ENCODE measurements at regions not wholly inside any gene's neighbourhood (a gene's known extent, or its start where the extent isn't known, plus 50 kb on each side); places are given as distances from the start of the nearest gene placed in this dataset.

DNA sequence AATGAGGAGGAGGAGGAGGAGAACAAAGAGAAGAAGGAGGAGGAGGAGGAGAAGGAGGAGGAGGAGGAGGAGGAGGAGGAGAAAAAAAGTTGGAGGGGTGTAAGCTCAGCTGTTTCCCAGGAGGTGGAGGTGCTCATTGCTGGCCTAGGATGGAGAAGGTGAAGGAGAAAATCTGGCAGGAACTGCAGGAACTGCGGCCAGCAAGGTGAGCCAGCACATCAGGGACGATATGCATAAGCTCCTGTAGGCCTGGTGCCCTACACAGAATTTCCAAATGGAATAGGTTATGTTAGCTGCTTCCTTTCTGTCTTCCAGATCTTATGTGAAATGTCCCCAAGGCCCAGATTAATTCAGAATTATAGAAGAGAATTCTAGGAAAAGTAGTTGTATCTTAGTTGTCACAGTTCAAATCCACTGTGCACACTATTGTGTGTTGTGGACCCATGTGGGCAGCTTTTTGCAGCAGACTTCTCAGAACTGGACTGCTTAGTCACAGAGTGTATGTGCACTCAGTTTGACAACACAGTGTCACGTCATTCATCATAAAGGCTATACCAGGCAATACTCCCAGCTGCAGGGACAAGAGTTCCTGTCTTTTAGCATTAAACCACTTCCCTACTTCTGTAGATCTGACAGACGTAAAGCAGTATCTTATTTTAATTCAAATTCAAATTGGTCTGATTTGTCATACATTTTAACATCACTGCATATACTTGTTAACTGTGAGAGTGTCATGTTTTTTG lies 303.7 kb downstream of the HLX start:
- ChIA-PET CTCF (no interaction called here), POLR2A (ENCODE audit: unreplicated experiment) (no interaction called here)
- TF ChIP-seq EZH2phosphoT487 (IDR thresholded peaks at IDR 0.05; ENCODE audit: borderline replicate concordance, low read length) = no peak
- no peak for TF ChIP-seq EZH2 (IDR thresholded peaks at IDR 0.05; ENCODE audit: low read length, unreplicated experiment)
- no peak for TF ChIP-seq CTCF (conservative IDR thresholded peaks at IDR 0.05; ENCODE audit: low read depth, low read length)
- Histone ChIP-seq H3K4me2 (ENCODE audit: low read length) (no peak overlapping the region), H4K20me1 (ENCODE audit: low read length) (no peaks in the 10 kb centered on the region), H3K9me3 (ENCODE audit: low read length) (no peaks in the 10 kb centered on the region), H3K27ac (ENCODE audit: low read length) (no peak overlapping the region), H3K9me2 (replicated peaks; ENCODE audit: low read length) (no peaks in the 10 kb centered on the region), H3K9ac (ENCODE audit: low read length) (no peak overlapping the region), H3K36me3 (ENCODE audit: low read depth, low read length) (no peaks in the 10 kb centered on the region), H3F3A (ENCODE audit: low read length, unreplicated experiment) (no peaks in the 10 kb centered on the region), H3K79me2 (ENCODE audit: low read length) (no peaks in the 10 kb centered on the region), H3K27me3 (ENCODE audit: low read length) (no peaks in the 10 kb centered on the region), H2AFZ (ENCODE audit: low read length) (no peak overlapping the region; the same call in 1 of the 2 replicates), H3K4me1 (ENCODE audit: insufficient read depth, low read length) (peaks cover 6% of the 10 kb centered on the region; the same call in 1 of the 2 replicates), H3K4me3 (ENCODE audit: low read length) (no peak overlapping the region)
- peak; percentile 56; the same call in 1 of the 2 replicates for ATAC-seq
- BruUV-seq (replicated peaks) = no TSS peak
- no peak for DNase-seq
- intact Hi-C loops (cut with micrococcal nuclease) = no loop called here

- intact Hi-C loops (cut with micrococcal nuclease) = no loop called here
- Histone ChIP-seq H4K20me1 (ENCODE audit: low read length) (no peaks in the 10 kb centered on the region), H3K9ac (ENCODE audit: low read length) (no peak overlapping the region), H3K9me3 (ENCODE audit: low read length) (no peaks in the 10 kb centered on the region), H3K27me3 (ENCODE audit: low read length) (no peaks in the 10 kb centered on the region), H3K4me2 (ENCODE audit: low read length) (peak overlapping the region; percentile 54), H3K4me3 (ENCODE audit: low read length) (0 out of 2 replicates have a peak overlapping the region, but pooled peaks have one; percentile 9), H3K79me2 (ENCODE audit: low read length) (no peaks in the 10 kb centered on the region), H3K4me1 (ENCODE audit: insufficient read depth, low read length) (peaks cover 6% of the 10 kb centered on the region; the same call in 1 of the 2 replicates), H3K36me3 (ENCODE audit: low read depth, low read length) (no peaks in the 10 kb centered on the region), H2AFZ (ENCODE audit: low read length) (peak overlapping the region; percentile 62), H3K27ac (ENCODE audit: low read length) (no peak overlapping the region), H3K9me2 (replicated peaks; ENCODE audit: low read length) (no peaks in the 10 kb centered on the region), H3F3A (ENCODE audit: low read length, unreplicated experiment) (no peaks in the 10 kb centered on the region)
- DNase-seq = peak; percentile 18
- no TSS peak for BruUV-seq (replicated peaks)
- ChIA-PET POLR2A (ENCODE audit: unreplicated experiment) (no interaction called here), CTCF (interaction anchor here (0.7 kb wide), 1 partner anchor 271 kb away, joined by 11 read pairs; no protein-coding TSS in a partner anchor)
- ATAC-seq = peak; percentile 33; the same call in 1 of the 2 replicates
- TF ChIP-seq EZH2phosphoT487 (IDR thresholded peaks at IDR 0.05; ENCODE audit: borderline replicate concordance, low read length) = no peak
Measured at GRCh38 chr1:221184131-221184794, 305.0 kb downstream of the HLX start.

DNA sequence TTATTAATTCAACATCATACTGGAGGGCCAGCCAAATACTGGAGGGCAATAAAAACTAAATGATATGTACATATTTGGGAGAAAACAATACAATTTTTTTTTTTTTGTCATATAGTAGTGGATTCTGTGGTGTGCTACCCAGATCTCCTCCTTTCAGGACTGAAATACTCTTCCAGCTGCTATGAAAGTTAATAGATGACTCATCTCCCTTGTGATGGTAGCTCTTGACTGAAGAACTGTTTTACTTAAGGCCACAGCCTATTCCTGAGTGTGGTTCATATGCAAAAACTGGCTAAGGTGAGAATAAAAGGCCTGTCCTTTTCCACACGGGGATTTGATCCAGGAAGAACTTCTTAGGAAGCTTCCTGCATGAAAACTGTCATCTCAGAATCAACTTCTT lies 307.9 kb downstream of the HLX start:
- no peaks in the 10 kb centered on the region for H3K27me3 ChIP-seq (ENCODE audit: low read length)
- no peaks in the 10 kb centered on the region for H3F3A ChIP-seq (ENCODE audit: low read length, unreplicated experiment)
- no peak overlapping the region for H3K4me3 ChIP-seq (ENCODE audit: low read length)
- intact Hi-C loops (cut with micrococcal nuclease) = no loop called here
- no peak overlapping the region for H2AFZ ChIP-seq (ENCODE audit: low read length)
- no TSS peak for BruUV-seq (replicated peaks)
- no peak overlapping the region for H3K4me2 ChIP-seq (ENCODE audit: low read length)
- TF ChIP-seq EZH2phosphoT487 (IDR thresholded peaks at IDR 0.05; ENCODE audit: borderline replicate concordance, low read length) (no peak), CTCF (conservative IDR thresholded peaks at IDR 0.05; ENCODE audit: low read depth, low read length) (no peak), EZH2 (IDR thresholded peaks at IDR 0.05; ENCODE audit: low read length, unreplicated experiment) (no peak)
- DNase-seq (no peak), ATAC-seq (peak; percentile 24; the same call in 1 of the 2 replicates)
- H3K27ac ChIP-seq (ENCODE audit: low read length) = no peak overlapping the region
- H3K9me3 ChIP-seq (ENCODE audit: low read length) = no peaks in the 10 kb centered on the region
- no peak overlapping the region for H3K9ac ChIP-seq (ENCODE audit: low read length)
- no peaks in the 10 kb centered on the region for H3K9me2 ChIP-seq (replicated peaks; ENCODE audit: low read length)
- H3K4me1 ChIP-seq (ENCODE audit: insufficient read depth, low read length) = peaks cover 6% of the 10 kb centered on the region; the same call in 1 of the 2 replicates
- ChIA-PET POLR2A (ENCODE audit: unreplicated experiment) (no interaction called here), CTCF (no interaction called here)
- no peaks in the 10 kb centered on the region for H3K36me3 ChIP-seq (ENCODE audit: low read depth, low read length)
- no peaks in the 10 kb centered on the region for H3K79me2 ChIP-seq (ENCODE audit: low read length)
- H4K20me1 ChIP-seq (ENCODE audit: low read length) = no peaks in the 10 kb centered on the region

All from PC-3 (cell line).